Testis (tissue), 2 donors: ENCODE measurements at regions not wholly inside any gene's neighbourhood (a gene's known extent, or its start where the extent isn't known, plus 50 kb on each side); places are given as distances from the start of the nearest gene placed in this dataset.

Source experiments
- DNase-seq: peaks from one replicate; pipeline ENCODE4 v3.0.0-alpha.2; 2019
- H3K27ac ChIP-seq, 2 donors: fragments of 200-600 bp; sonication (generic); one replicate each; pipeline ENCODE4 v1.5.1; 2019
- H3K27me3 ChIP-seq: fragments of 200-600 bp; sonication (generic); one replicate; pipeline ENCODE4 v1.5.1; 2019
- H3K36me3 ChIP-seq: fragments of 200-600 bp; sonication (generic); one replicate; pipeline ENCODE4 v1.5.1; 2017; ENCODE audit warnings: low read depth; ENCODE audit errors: missing control alignments
- H3K4me1 ChIP-seq: fragments of 200-600 bp; sonication (generic); one replicate; pipeline ENCODE4 v1.5.1; 2019
- H3K4me3 ChIP-seq, 2 donors: fragments of 200-600 bp; sonication (generic); one replicate each; pipeline ENCODE4 v1.5.1; 2017 to 2019
- H3K9me3 ChIP-seq: fragments of 200-600 bp; sonication (generic); one replicate; pipeline ENCODE4 v1.5.1; 2017
- CTCF ChIP-seq, 3 experiments: fragments of 450-650 bp in 2 of 3; fragments of 200-600 bp in 1 of 3; sonication (generic) in 1 of 3; IDR thresholded peaks; one replicate each; pipeline ENCODE4 v1.5.1; 2016 to 2019; ENCODE audit warnings: antibody characterized with exemption in 3 of 3, mild to moderate bottlenecking in 2 of 3, moderate library complexity in 1 of 3
- POLR2A ChIP-seq: fragments of 450-650 bp; IDR thresholded peaks from one replicate; pipeline ENCODE4 v1.6.1; 2017; ENCODE audit warnings: antibody characterized with exemption, mild to moderate bottlenecking, moderate library complexity
- WGBS, 2 donors: methylation state at CpG; one replicate each; pipeline ENCODE4 v1.1.5; 2018; 5-methylcytosine and 5-hydroxymethylcytosine counted together
- intact Hi-C: fragments of 100-400 bp; cut with DNase I; formaldehyde crosslinking; loops from one replicate; pipeline ENCODE4 v1.15.1; 2023; ENCODE audit warnings: low total_unique reads

GRCh38 chr16:8023326-8023725, 567.0 kb downstream of the TMEM114 start:
- Histone ChIP-seq H3K4me1 (no peaks in the 10 kb centered on the region), H3K27me3 (no peaks in the 10 kb centered on the region), H3K27ac (no peak overlapping the region), H3K4me3 (no peak overlapping the region), H3K9me3 (no peaks in the 10 kb centered on the region), H3K36me3 (no peaks in the 10 kb centered on the region)
- intact Hi-C loops = no loop called here
- WGBS, 2 donors = 73 to 75% methylated on average over 3 of the region's 3 CpGs
- TF ChIP-seq POLR2A = no peak
- TF ChIP-seq CTCF (IDR thresholded peaks at IDR 0.05) = no peak
- DNase-seq = no peak

- Histone ChIP-seq H3K9me3 (no peaks in the 10 kb centered on the region), H3K27ac (no peak overlapping the region), H3K4me1 (no peaks in the 10 kb centered on the region), H3K36me3 (no peaks in the 10 kb centered on the region), H3K4me3 (no peak overlapping the region), H3K27me3 (no peaks in the 10 kb centered on the region)
- no peak for TF ChIP-seq CTCF (IDR thresholded peaks at IDR 0.05)
- TF ChIP-seq POLR2A = no peak
- no peak for DNase-seq
- intact Hi-C loops = no loop called here
- WGBS, 2 donors = 76 to 81% methylated on average over 10 of the region's 10 CpGs
Measured at GRCh38 chr16:8005096-8005860, 585.0 kb downstream of the TMEM114 start.

GRCh38 chr16:7998789-7999453, 591.4 kb downstream of the TMEM114 start:
- 77 to 80% methylated on average over 11 of the region's 11 CpGs for WGBS, 2 donors
- TF ChIP-seq POLR2A (no peak), CTCF (IDR thresholded peaks at IDR 0.05) (no peak)
- Histone ChIP-seq H3K4me1 (no peaks in the 10 kb centered on the region), H3K27me3 (no peaks in the 10 kb centered on the region), H3K36me3 (no peaks in the 10 kb centered on the region), H3K9me3 (no peaks in the 10 kb centered on the region), H3K27ac (no peak overlapping the region), H3K4me3 (no peak overlapping the region)
- no peak for DNase-seq
- intact Hi-C loops = no loop called here

- intact Hi-C loops = no loop called here
- Histone ChIP-seq H3K36me3 (no peaks in the 10 kb centered on the region), H3K27me3 (no peaks in the 10 kb centered on the region), H3K4me1 (no peaks in the 10 kb centered on the region), H3K4me3 (no peak overlapping the region), H3K27ac (no peak overlapping the region), H3K9me3 (no peaks in the 10 kb centered on the region)
- DNase-seq = no peak
- 59 to 66% methylated on average over 4 of the region's 4 CpGs for WGBS, 2 donors
- no peak for TF ChIP-seq POLR2A
- no peak for TF ChIP-seq CTCF (IDR thresholded peaks at IDR 0.05)
Measured at GRCh38 chr16:7997966-7998365, 592.3 kb downstream of the TMEM114 start.
